Muscle layer of duodenum (tissue), 2 donors: ENCODE measurements at regions not wholly inside any gene's neighbourhood (a gene's known extent, or its start where the extent isn't known, plus 50 kb on each side); places are given as distances from the start of the nearest gene placed in this dataset.

Experiments used
- H3K27ac ChIP-seq: one replicate; pipeline ENCODE4 v1.7.0; 2013; ENCODE audit warnings: mild to moderate bottlenecking, low read length
- H3K27me3 ChIP-seq: one replicate; pipeline ENCODE4 v1.7.0; 2013; ENCODE audit warnings: low read depth, mild to moderate bottlenecking, control low read depth, low read length
- H3K36me3 ChIP-seq, 2 donors: one replicate each; pipeline ENCODE4 v1.7.0; 2013; ENCODE audit warnings: low read length in 2 of 2, control low read depth in 1 of 2, mild to moderate bottlenecking in 1 of 2; ENCODE audit not compliant: insufficient read depth in 2 of 2, control insufficient read depth in 1 of 2
- H3K4me1 ChIP-seq, 2 donors: one replicate each; pipeline ENCODE4 v1.7.0; 2013; ENCODE audit warnings: low read length in 2 of 2, mild to moderate bottlenecking in 2 of 2, control low read depth in 1 of 2, moderate library complexity in 1 of 2; ENCODE audit not compliant: insufficient read depth in 2 of 2, control insufficient read depth in 1 of 2
- H3K4me3 ChIP-seq, 2 donors: one replicate each; pipeline ENCODE4 v1.7.0; 2013; ENCODE audit warnings: low read length in 2 of 2, low read depth in 1 of 2, mild to moderate bottlenecking in 1 of 2
- H3K9me3 ChIP-seq, 2 donors: one replicate each; pipeline ENCODE4 v1.7.0; 2013; ENCODE audit warnings: low read length in 2 of 2, control low read depth in 1 of 2, mild to moderate bottlenecking in 1 of 2; ENCODE audit not compliant: control insufficient read depth in 1 of 2
- donor health status: healthy.

DNA sequence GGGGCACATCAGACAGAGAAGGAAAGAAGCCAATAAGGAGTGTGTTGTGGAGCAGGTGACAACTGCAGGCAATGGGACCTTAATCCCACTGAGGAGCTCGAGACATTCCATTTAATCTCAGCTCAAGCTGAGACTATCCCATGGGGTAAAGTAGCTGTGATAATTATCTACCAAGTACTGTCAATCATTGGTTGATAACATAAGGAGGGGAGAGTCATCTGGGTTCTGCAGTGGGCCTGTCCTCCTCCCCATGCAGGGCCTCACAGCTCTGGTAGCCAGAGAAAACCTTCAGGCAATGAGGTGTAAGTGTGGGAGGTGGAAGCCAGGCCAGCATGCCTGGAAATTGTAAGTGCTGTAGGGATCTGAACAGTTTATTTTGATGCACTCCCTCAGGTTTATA lies 375.0 kb upstream of the ARID1B start:
- H3K4me3 ChIP-seq: no peak overlapping the region
- H3K9me3 ChIP-seq: no peaks in the 10 kb centered on the region
- no peak overlapping the region for H3K27ac ChIP-seq
- H3K27me3 ChIP-seq: no peaks in the 10 kb centered on the region
- no peaks in the 10 kb centered on the region for H3K4me1 ChIP-seq
- H3K36me3 ChIP-seq: no peaks in the 10 kb centered on the region

DNA sequence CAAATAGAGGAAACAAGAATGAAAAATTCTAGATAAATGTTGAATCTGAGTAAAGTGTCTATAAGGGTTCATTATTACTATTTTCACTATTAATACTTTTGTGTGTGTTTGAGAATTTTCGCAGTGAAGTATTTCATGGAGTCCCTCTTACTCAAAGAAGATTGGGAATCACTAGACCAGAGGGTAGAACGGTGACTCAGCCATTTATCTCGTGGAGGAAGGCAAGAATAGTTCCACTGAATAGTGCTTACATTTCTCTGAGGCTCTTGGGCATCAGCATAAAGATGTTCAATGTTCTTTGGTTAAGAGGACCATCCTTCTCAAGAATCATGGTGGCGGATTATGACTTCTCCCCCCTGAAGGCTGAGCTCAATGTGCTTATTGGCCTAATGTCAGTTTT lies 376.7 kb upstream of the ARID1B start:
- Histone ChIP-seq H3K27me3 (no peaks in the 10 kb centered on the region), H3K36me3 (no peaks in the 10 kb centered on the region), H3K27ac (no peak overlapping the region), H3K9me3 (no peaks in the 10 kb centered on the region), H3K4me3 (no peak overlapping the region), H3K4me1 (no peaks in the 10 kb centered on the region)

DNA sequence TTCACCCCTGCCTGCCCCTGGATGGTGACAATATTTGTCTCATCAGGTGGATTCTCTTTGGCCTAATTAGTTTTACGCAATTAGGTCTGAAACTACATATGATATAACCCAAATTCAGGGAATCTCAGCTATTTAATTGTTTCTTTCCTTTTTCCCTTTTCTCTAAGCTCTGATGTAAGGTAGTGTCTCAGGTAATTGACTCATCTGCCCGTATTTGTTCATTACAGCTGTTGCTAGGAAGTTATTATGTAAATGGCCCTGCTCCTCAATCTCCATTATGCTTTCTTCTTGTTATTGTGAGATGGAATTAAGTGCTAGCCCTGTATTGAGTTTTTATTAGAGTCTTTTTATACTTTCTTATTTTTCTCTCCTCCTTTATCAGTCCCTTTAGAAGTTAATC lies 378.2 kb upstream of the ARID1B start:
- H3K4me1 ChIP-seq: no peaks in the 10 kb centered on the region
- H3K27ac ChIP-seq: no peak overlapping the region
- no peaks in the 10 kb centered on the region for H3K9me3 ChIP-seq
- no peak overlapping the region for H3K4me3 ChIP-seq
- no peaks in the 10 kb centered on the region for H3K27me3 ChIP-seq
- H3K36me3 ChIP-seq: no peaks in the 10 kb centered on the region

DNA sequence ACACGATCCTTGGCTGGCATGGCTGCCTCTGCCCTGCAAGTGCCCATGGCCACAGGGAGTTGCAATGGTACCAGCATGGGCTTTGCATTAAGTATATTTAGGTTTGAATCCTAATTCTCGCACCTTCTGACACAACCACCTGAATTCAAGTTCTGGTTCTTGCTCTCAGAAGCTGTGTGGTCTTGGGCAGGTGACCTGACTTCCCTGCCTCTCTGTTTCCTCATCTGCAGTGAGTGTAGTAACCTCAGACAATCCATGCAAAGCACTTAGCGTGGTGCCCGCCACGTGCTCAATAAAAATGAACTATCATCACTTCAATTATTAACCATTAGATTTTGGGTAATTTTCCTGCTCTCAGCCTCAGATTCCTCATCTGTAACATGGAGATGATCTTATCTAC lies 378.8 kb upstream of the ARID1B start:
- no peak overlapping the region for H3K27ac ChIP-seq
- H3K9me3 ChIP-seq: no peaks in the 10 kb centered on the region
- H3K4me1 ChIP-seq: no peaks in the 10 kb centered on the region
- H3K4me3 ChIP-seq: no peak overlapping the region
- H3K36me3 ChIP-seq: no peaks in the 10 kb centered on the region
- no peaks in the 10 kb centered on the region for H3K27me3 ChIP-seq

DNA sequence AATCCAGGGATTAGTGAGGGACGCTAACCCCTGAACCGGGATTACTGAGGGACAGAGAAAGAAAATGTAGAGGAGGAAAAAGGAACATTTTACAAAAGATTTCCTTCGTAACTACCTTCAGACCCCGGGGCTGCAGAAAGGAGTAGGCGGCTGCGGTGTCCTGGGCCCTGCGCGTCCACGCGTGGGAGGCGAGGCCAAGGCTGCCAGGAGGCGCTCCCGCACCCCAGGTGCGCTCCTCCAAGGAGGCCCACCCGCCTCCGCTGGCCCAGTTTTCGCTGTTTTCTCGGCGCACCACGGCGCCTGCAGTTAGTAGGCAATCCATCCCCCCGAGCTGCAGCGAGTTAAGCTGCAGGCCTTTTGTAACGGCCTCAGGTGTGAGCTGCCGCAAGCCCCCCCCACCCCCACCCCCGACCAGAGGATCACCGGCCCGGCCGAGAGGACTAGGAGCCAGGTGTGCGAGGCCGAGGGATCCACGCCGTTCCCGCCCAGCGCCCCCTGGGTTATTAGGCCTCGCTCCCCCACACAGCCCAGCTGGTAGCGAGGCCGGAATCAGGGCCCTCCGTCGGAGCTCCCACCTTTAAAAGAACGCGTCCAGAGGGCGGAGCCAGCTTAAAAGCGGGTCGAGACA lies 380.3 kb upstream of the ARID1B start:
- Histone ChIP-seq H3K27me3 (no peaks in the 10 kb centered on the region), H3K9me3 (no peaks in the 10 kb centered on the region), H3K4me1 (no peaks in the 10 kb centered on the region), H3K36me3 (no peaks in the 10 kb centered on the region), H3K27ac (no peak overlapping the region), H3K4me3 (no peak overlapping the region)

DNA sequence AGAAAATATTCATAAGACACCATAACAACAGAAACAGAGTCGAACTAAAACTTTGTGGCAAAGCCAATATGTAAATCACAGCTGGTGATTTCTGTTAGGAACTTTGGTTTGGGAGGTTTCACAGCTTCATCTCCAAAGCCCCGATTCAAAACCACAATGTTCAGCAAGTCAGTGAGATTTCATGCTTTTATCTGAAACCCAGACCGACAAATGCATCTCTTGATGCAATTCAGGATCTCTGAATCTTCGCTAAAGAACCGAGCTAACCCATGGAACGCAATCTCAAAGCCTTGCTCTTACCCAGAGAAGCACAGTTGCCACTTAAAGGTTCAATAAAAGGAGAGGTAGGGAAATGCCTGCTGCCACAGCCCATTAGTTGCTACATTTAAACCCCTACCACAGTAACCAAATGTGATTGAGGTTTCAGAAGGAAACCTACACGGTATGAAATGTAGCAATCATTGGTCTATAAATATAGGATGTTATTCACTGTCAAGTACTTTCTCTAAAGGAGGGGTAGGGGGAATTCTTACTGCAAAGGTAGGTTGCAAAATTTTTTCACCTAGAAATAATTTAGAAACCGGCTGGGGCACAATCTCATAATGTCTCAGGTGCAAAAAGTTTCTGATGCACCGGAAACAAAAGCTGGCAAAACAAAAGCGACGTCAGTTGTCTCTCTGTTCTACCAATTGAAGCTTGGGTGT lies 381.0 kb upstream of the ARID1B start:
- Histone ChIP-seq H3K4me3 (no peak overlapping the region), H3K27ac (no peak overlapping the region), H3K36me3 (no peaks in the 10 kb centered on the region)

DNA sequence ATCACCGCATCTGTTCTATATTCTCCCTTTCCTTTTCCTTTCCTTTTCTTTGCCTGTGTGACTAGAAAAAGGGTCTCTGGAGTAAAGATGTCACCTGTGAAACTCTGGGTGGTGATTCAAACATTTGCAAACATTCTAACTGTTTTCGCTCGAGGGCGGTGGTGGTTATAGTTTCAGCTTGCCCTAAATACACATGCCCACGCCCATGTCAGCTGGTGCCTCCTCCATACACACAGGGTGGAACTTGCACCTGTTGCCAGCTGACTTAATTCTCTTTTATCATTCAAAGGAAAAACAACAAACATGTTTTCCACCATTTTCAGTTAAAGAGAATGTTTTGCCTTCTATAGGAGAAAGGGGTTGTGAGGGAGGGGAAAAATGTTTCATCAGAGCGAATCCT lies 381.9 kb upstream of the ARID1B start:
- Histone ChIP-seq H3K9me3 (no peaks in the 10 kb centered on the region), H3K27ac (no peak overlapping the region), H3K4me3 (no peak overlapping the region), H3K4me1 (no peaks in the 10 kb centered on the region), H3K27me3 (no peaks in the 10 kb centered on the region), H3K36me3 (no peaks in the 10 kb centered on the region)

More for the DNA sequence above, 381.0 kb upstream of the ARID1B start:
- Histone ChIP-seq H3K4me1 (no peaks in the 10 kb centered on the region), H3K9me3 (no peaks in the 10 kb centered on the region), H3K27me3 (no peaks in the 10 kb centered on the region)

DNA sequence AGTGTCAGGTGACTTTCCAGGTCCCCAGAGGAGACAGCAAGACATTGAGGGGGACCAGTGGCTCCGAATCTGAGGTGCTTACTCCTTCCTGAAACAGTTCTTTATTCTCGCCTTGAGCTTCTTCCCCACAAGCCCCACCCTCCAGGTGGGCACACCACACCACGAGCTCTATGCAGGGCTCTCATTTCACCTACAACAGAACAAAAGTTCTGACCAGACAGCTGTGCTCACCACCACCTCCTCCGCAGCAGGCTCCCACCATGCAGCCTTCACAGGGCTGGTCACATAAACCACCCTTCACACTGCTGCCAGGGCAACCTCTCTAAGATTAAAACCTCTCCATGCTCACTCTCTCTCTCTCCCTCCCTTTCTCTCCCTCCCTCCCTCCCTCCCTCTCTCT lies 384.5 kb upstream of the ARID1B start:
- Histone ChIP-seq H3K27me3 (no peaks in the 10 kb centered on the region), H3K4me3 (no peak overlapping the region), H3K27ac (no peak overlapping the region), H3K36me3 (no peaks in the 10 kb centered on the region), H3K4me1 (no peaks in the 10 kb centered on the region), H3K9me3 (no peaks in the 10 kb centered on the region)

DNA sequence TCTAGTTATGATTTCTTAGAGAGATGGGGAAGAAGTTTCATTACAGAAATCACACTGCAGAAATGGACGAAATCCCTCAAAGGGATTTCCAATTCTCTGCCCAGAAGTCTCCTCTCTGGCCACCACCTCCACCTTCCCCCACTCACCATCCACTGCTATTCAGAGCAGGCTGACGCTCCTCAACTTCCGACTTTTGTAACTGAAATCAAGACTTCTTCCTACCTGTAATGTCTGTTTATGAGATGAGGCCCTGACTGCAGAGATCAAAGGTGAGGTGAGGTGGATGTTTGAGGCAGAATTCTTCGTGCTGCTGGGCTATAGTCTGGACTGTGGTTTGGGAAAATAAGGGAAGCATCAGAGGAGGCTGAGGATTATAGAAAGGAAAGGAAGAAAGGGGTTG lies 385.2 kb upstream of the ARID1B start:
- Histone ChIP-seq H3K4me3 (no peak overlapping the region), H3K27me3 (no peaks in the 10 kb centered on the region), H3K4me1 (no peaks in the 10 kb centered on the region), H3K27ac (no peak overlapping the region), H3K9me3 (no peaks in the 10 kb centered on the region), H3K36me3 (no peaks in the 10 kb centered on the region)

DNA sequence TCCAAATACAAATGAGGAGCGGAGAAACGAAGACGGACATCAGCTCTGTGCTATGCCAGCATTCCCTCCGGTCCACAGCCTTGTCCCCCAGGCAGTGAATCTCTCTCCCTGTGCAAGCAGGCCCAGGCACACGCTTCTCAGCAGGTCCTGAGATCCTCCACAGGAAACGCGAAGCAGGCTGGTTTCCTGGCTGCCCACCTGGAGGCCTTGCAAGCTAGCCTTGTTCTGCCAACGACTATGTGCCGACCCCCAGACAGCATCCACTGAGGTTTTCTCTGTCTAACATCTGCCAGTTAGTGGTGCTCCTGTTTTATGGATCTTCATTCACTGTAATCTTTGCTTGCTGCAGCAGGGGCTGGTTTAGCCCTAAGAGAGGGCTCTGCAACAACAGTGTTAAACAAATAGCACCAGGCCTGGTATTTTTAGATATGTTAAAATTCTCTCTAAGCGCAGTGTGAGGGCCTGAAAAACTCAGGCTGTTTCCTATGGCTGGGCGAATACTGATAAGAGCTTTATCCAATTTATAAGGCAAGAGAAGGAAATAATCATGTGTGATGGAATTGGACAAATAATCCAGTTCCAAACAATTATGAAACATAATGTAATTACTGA lies 386.0 kb upstream of the ARID1B start:
- H3K27ac ChIP-seq: no peak overlapping the region

DNA sequence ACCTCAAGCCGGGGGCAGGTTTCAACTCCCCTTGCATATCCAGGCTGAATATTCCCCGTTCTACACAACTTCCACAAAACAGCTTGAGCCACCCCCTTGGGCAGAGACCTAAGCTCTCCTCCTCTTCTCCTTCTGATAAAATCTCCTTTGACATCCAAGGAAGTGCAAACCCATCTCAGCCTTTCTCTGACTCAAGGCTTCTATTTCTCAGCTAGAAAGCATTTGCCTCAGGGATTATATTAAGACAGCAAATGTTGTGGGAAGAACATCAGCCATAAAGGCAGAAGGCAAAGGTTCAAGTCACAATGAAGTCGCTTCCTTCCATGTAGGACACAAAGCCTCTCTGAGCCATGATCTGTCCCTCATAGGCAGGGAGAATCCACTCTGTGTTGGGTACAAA lies 386.6 kb upstream of the ARID1B start:
- no peaks in the 10 kb centered on the region for H3K27me3 ChIP-seq
- H3K4me3 ChIP-seq: no peak overlapping the region
- no peaks in the 10 kb centered on the region for H3K36me3 ChIP-seq
- no peaks in the 10 kb centered on the region for H3K4me1 ChIP-seq
- H3K9me3 ChIP-seq: no peaks in the 10 kb centered on the region
- H3K27ac ChIP-seq: no peak overlapping the region

More for the DNA sequence above, 386.0 kb upstream of the ARID1B start:
- H3K4me3 ChIP-seq: no peak overlapping the region
- H3K27me3 ChIP-seq: no peaks in the 10 kb centered on the region
- H3K36me3 ChIP-seq: no peaks in the 10 kb centered on the region
- no peaks in the 10 kb centered on the region for H3K9me3 ChIP-seq
- no peaks in the 10 kb centered on the region for H3K4me1 ChIP-seq
